Lung (tissue), 11 donors: ENCODE measurements at regions not wholly inside any gene's neighbourhood (a gene's known extent, or its start where the extent isn't known, plus 50 kb on each side); places are given as distances from the start of the nearest gene placed in this dataset.

Experiments
- ATAC-seq: fragments of 200-7000 bp; cut with Tn5 transposase; one replicate; pipeline ENCODE4 v1.9.1; 2020; ENCODE audit warnings: moderate number of reproducible peaks; ENCODE audit not compliant: insufficient read depth, low FRiP score
- DNase-seq, 3 donors: peaks; one replicate each; pipeline ENCODE4 v3.0.0-alpha.2; 2013 to 2017
- H3K27ac ChIP-seq, 2 donors: one replicate each; pipeline ENCODE4 v1.5.1; 2013; ENCODE audit warnings: mild to moderate bottlenecking in 2 of 2, moderate library complexity in 2 of 2, control low read depth in 1 of 2, inconsistent platforms in 1 of 2, low read depth in 1 of 2, low read length in 1 of 2
- H3K27me3 ChIP-seq, 3 donors: one replicate each; pipeline ENCODE4 v1.5.1; 2013; ENCODE audit warnings: low read length in 2 of 3; ENCODE audit not compliant: control insufficient read depth in 3 of 3, insufficient read depth in 3 of 3
- H3K36me3 ChIP-seq, 4 donors: one replicate each; pipeline ENCODE4 v1.5.1; 2013; ENCODE audit warnings: low read length in 4 of 4, mild to moderate bottlenecking in 1 of 4, moderate library complexity in 1 of 4; ENCODE audit not compliant: control insufficient read depth in 4 of 4, insufficient read depth in 4 of 4
- H3K4me1 ChIP-seq, 5 donors: one replicate each; pipeline ENCODE4 v1.5.1; 2013; ENCODE audit warnings: low read length in 5 of 5, mild to moderate bottlenecking in 2 of 5, moderate library complexity in 1 of 5; ENCODE audit not compliant: control insufficient read depth in 5 of 5, insufficient read depth in 5 of 5
- H3K4me3 ChIP-seq: one replicate; pipeline ENCODE4 v1.5.1; 2013; ENCODE audit warnings: mild to moderate bottlenecking, control low read depth, moderate library complexity
- H3K9ac ChIP-seq, 2 donors: one replicate each; pipeline ENCODE4 v1.5.1; 2013; ENCODE audit warnings: low read length in 2 of 2, control low read depth in 1 of 2; ENCODE audit not compliant: insufficient read depth in 1 of 2
- H3K9me3 ChIP-seq, 4 donors: one replicate each; pipeline ENCODE4 v1.5.1; 2013; ENCODE audit warnings: low read length in 3 of 4, mild to moderate bottlenecking in 1 of 4, moderate library complexity in 1 of 4; ENCODE audit not compliant: control insufficient read depth in 4 of 4, insufficient read depth in 3 of 4
- WGBS, 2 donors: extraction: QIAGEN DNeasy Blood & Tissue Kit; methylation state at CpG; one replicate each; pipeline ENCODE4 v1.1.7; 2013; 5-methylcytosine and 5-hydroxymethylcytosine counted together
- TF ChIP-seq, protein P1 (sequence below): IDR thresholded peaks from 2 replicates; pipeline ENCODE4 v1.5.1; 2012; ENCODE audit warnings: mild to moderate bottlenecking; ENCODE audit errors: control extremely low read depth, extremely low read depth
- donor health status: control.
- donor health status: control.
- donor health status: Bipolar disorder and iron deficiency.
- donor health status: healthy.
- donor health status: DM: yes; HTN: yes; CAD: no.

- no peaks in the 10 kb centered on the region for H3K27me3 ChIP-seq
- no peak for ATAC-seq
- WGBS, 2 donors = 68 to 72% methylated on average over 1 of the region's 1 CpG
Observed at GRCh38 chr12:30181334-30181733, 397.6 kb upstream of the TMTC1 start.

DNA sequence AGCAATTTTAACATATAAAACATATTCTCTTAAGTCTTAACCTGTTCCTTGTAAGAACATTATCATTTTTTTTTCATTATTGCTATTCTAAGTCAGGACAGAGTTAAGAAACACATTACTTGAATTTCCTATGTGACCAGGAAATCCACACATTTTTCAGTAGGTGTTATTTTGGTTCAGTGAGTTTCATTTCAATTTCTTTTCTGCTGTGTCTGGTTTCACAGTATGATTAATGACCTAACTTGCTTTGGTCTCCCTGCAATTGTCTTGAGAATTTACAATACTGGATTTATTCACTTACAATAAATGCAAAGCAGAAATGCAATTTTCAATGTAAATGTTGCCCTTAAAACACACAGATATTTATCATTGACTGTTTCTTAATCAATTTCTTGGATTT lies 396.9 kb upstream of the TMTC1 start:
- no peaks in the 10 kb centered on the region for H3K36me3 ChIP-seq
- TF ChIP-seq, protein P1, sequence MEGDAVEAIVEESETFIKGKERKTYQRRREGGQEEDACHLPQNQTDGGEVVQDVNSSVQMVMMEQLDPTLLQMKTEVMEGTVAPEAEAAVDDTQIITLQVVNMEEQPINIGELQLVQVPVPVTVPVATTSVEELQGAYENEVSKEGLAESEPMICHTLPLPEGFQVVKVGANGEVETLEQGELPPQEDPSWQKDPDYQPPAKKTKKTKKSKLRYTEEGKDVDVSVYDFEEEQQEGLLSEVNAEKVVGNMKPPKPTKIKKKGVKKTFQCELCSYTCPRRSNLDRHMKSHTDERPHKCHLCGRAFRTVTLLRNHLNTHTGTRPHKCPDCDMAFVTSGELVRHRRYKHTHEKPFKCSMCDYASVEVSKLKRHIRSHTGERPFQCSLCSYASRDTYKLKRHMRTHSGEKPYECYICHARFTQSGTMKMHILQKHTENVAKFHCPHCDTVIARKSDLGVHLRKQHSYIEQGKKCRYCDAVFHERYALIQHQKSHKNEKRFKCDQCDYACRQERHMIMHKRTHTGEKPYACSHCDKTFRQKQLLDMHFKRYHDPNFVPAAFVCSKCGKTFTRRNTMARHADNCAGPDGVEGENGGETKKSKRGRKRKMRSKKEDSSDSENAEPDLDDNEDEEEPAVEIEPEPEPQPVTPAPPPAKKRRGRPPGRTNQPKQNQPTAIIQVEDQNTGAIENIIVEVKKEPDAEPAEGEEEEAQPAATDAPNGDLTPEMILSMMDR = no peak
- H3K27ac ChIP-seq = no peak overlapping the region
- no peak for DNase-seq
- H3K27me3 ChIP-seq = no peaks in the 10 kb centered on the region
- H3K4me3 ChIP-seq = no peak overlapping the region
- no peaks in the 10 kb centered on the region for H3K4me1 ChIP-seq
- H3K9me3 ChIP-seq = peaks cover 0 to 5% (median 2%) of the 10 kb centered on the region in 4 donors
- no peak for ATAC-seq
- no peak overlapping the region for H3K9ac ChIP-seq

More at GRCh38 chr12:30181334-30181733, 397.6 kb upstream of the TMTC1 start:
- Histone ChIP-seq H3K9ac (no peak overlapping the region), H3K27ac (no peak overlapping the region), H3K36me3 (no peaks in the 10 kb centered on the region), H3K4me3 (no peak overlapping the region), H3K4me1 (no peaks in the 10 kb centered on the region), H3K9me3 (peaks cover 0 to 5% (median 2%) of the 10 kb centered on the region in 4 donors)
- DNase-seq = no peak
- TF ChIP-seq, protein P1 = no peak

GRCh38 chr12:30178916-30179315 lies 395.2 kb upstream of the TMTC1 start:
- H3K9ac ChIP-seq = no peak overlapping the region
- no peak overlapping the region for H3K4me3 ChIP-seq
- WGBS, 2 donors = 91 to 100% methylated on average over 2 of the region's 2 CpGs
- ATAC-seq = no peak
- TF ChIP-seq, protein P1 = no peak
- no peaks in the 10 kb centered on the region for H3K36me3 ChIP-seq
- no peaks in the 10 kb centered on the region for H3K27me3 ChIP-seq
- no peak overlapping the region for H3K27ac ChIP-seq
- DNase-seq = no peak
- H3K4me1 ChIP-seq = no peaks in the 10 kb centered on the region
- H3K9me3 ChIP-seq = peaks cover 0 to 5% (median 2%) of the 10 kb centered on the region in 4 donors
